Peyer's patch (tissue), 4 donors: ENCODE measurements at regions not wholly inside any gene's neighbourhood (a gene's known extent, or its start where the extent isn't known, plus 50 kb on each side); places are given as distances from the start of the nearest gene placed in this dataset.

Source experiments
- DNase-seq, 3 donors: peaks; one replicate each; pipeline ENCODE4 v3.0.0-alpha.2; 2017 to 2019
- H3K27ac ChIP-seq, 4 donors: fragments of 200-600 bp; sonication (generic); one replicate each; pipeline ENCODE4 v1.5.1; 2016 to 2019
- H3K27me3 ChIP-seq, 2 donors: fragments of 200-600 bp; sonication (generic); one replicate each; pipeline ENCODE4 v1.5.1; 2019
- H3K36me3 ChIP-seq, 3 donors: fragments of 200-600 bp; sonication (generic); one replicate each; pipeline ENCODE4 v1.5.1; 2016 to 2019
- H3K4me1 ChIP-seq, 4 donors: fragments of 200-600 bp; sonication (generic); one replicate each; pipeline ENCODE4 v1.5.1; 2016 to 2019
- H3K4me3 ChIP-seq, 4 donors: fragments of 200-600 bp; sonication (generic); 1 replicate in 3 of 4; 2 replicates in 1 of 4; pipeline ENCODE4 v1.5.1; 2016 to 2019; ENCODE audit warnings: mild to moderate bottlenecking in 1 of 4
- H3K9me3 ChIP-seq, 4 donors: fragments of 200-600 bp; sonication (generic); one replicate each; pipeline ENCODE4 v1.5.1; 2016 to 2019; ENCODE audit warnings: mild to moderate bottlenecking in 1 of 4
- POLR2A ChIP-seq, 2 donors: fragments of 450-650 bp; IDR thresholded peaks; one replicate each; pipeline ENCODE4 v1.5.1; 2017; ENCODE audit warnings: antibody characterized with exemption in 2 of 2, mild to moderate bottlenecking in 2 of 2, moderate library complexity in 2 of 2
- TF ChIP-seq, protein P1 (sequence below), 6 experiments: fragments of 450-650 bp in 4 of 6; fragments of 200-600 bp in 2 of 6; sonication (generic) in 1 of 6; IDR thresholded peaks; one replicate each; pipeline ENCODE4 v1.5.1; 2017 to 2019; ENCODE audit warnings: antibody characterized with exemption in 6 of 6, mild to moderate bottlenecking in 3 of 6, moderate library complexity in 1 of 6

GRCh38 chr12:63397807-63398206, 246.8 kb upstream of the AVPR1A start:
- DNase-seq, result no peak
- Histone ChIP-seq H3K4me3 (no peak overlapping the region), H3K36me3 (no peaks in the 10 kb centered on the region), H3K27ac (no peak overlapping the region), H3K9me3 (no peaks in the 10 kb centered on the region), H3K27me3 (no peaks in the 10 kb centered on the region), H3K4me1 (no peaks in the 10 kb centered on the region)
- TF ChIP-seq POLR2A (IDR thresholded peaks at IDR 0.05), result no peak
- TF ChIP-seq, protein P1, sequence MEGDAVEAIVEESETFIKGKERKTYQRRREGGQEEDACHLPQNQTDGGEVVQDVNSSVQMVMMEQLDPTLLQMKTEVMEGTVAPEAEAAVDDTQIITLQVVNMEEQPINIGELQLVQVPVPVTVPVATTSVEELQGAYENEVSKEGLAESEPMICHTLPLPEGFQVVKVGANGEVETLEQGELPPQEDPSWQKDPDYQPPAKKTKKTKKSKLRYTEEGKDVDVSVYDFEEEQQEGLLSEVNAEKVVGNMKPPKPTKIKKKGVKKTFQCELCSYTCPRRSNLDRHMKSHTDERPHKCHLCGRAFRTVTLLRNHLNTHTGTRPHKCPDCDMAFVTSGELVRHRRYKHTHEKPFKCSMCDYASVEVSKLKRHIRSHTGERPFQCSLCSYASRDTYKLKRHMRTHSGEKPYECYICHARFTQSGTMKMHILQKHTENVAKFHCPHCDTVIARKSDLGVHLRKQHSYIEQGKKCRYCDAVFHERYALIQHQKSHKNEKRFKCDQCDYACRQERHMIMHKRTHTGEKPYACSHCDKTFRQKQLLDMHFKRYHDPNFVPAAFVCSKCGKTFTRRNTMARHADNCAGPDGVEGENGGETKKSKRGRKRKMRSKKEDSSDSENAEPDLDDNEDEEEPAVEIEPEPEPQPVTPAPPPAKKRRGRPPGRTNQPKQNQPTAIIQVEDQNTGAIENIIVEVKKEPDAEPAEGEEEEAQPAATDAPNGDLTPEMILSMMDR (IDR thresholded peaks at IDR 0.05), result no peak

DNA sequence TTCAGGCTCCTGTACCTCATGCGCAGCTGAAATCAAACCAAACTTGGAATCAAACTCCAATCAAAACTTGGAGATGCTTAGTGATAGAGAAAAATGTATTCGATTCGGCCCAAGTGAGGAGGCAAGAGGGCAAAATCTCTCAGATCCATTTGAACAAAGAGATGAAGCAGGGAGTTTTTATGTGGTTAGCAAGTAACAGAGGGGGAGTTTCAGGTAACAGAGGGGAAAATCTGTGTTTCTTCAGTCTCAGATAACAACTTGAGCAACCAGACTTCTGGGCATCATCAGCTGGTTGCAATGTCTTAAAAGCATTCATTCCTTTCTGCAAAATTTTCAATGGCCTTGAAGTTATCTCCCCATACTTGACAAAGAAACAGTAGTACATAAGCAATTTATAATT, 245.1 kb upstream of the AVPR1A start:
- no peak for TF ChIP-seq POLR2A (IDR thresholded peaks at IDR 0.05)
- TF ChIP-seq, protein P1 (IDR thresholded peaks at IDR 0.05), result no peak
- Histone ChIP-seq H3K9me3 (no peaks in the 10 kb centered on the region), H3K36me3 (no peaks in the 10 kb centered on the region), H3K27me3 (no peaks in the 10 kb centered on the region), H3K4me3 (no peak overlapping the region), H3K27ac (no peak overlapping the region), H3K4me1 (no peaks in the 10 kb centered on the region)
- DNase-seq, result no peak

GRCh38 chr12:63394983-63395382, 244.0 kb upstream of the AVPR1A start:
- no peak overlapping the region for H3K27ac ChIP-seq
- TF ChIP-seq, protein P1 (IDR thresholded peaks at IDR 0.05), result no peak
- TF ChIP-seq POLR2A (IDR thresholded peaks at IDR 0.05), result no peak
- no peaks in the 10 kb centered on the region for H3K4me1 ChIP-seq
- H3K4me3 ChIP-seq, result no peak overlapping the region
- no peaks in the 10 kb centered on the region for H3K27me3 ChIP-seq
- H3K9me3 ChIP-seq, result no peaks in the 10 kb centered on the region
- no peaks in the 10 kb centered on the region for H3K36me3 ChIP-seq
- DNase-seq, result no peak

GRCh38 chr12:63394349-63394748, 243.3 kb upstream of the AVPR1A start:
- Histone ChIP-seq H3K27ac (no peak overlapping the region), H3K4me1 (no peaks in the 10 kb centered on the region), H3K36me3 (no peaks in the 10 kb centered on the region), H3K27me3 (no peaks in the 10 kb centered on the region), H3K9me3 (no peaks in the 10 kb centered on the region), H3K4me3 (no peak overlapping the region)
- DNase-seq, result no peak
- no peak for TF ChIP-seq POLR2A (IDR thresholded peaks at IDR 0.05)
- TF ChIP-seq, protein P1 (IDR thresholded peaks at IDR 0.05), result no peak

DNA sequence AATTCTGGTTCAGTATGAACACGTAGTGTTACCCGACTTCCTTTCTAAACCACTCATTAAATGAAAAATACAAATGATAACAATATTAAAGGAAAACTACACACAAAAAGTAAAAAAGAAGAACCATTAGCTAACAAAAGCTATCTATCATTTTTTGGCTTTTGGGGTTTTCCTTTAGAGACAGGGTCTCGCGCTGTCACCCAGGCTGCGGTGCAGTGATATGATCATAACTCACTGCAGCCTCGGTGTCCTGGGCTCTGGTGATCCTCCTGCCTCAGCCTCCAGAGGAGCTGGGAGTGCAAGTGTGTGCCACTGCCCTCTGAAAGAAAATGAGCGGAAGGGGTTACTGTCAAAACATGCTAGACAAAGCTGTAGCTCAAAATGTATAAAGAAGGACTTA, 238.2 kb upstream of the AVPR1A start:
- TF ChIP-seq POLR2A (IDR thresholded peaks at IDR 0.05), result no peak
- TF ChIP-seq, protein P1 (IDR thresholded peaks at IDR 0.05), result no peak
- DNase-seq, result no peak
- no peak overlapping the region for H3K4me3 ChIP-seq
- no peak overlapping the region for H3K27ac ChIP-seq
- H3K36me3 ChIP-seq, result no peaks in the 10 kb centered on the region
- no peaks in the 10 kb centered on the region for H3K4me1 ChIP-seq
- no peaks in the 10 kb centered on the region for H3K27me3 ChIP-seq
- no peaks in the 10 kb centered on the region for H3K9me3 ChIP-seq

- Histone ChIP-seq H3K4me1 (no peaks in the 10 kb centered on the region), H3K27ac (no peak overlapping the region), H3K36me3 (no peaks in the 10 kb centered on the region), H3K4me3 (no peak overlapping the region), H3K9me3 (no peaks in the 10 kb centered on the region), H3K27me3 (no peaks in the 10 kb centered on the region)
- no peak for TF ChIP-seq POLR2A (IDR thresholded peaks at IDR 0.05)
- TF ChIP-seq, protein P1 (IDR thresholded peaks at IDR 0.05), result no peak
- no peak for DNase-seq
Observed at GRCh38 chr12:63387771-63388170, 236.8 kb upstream of the AVPR1A start.
